Activated CD8-positive, alpha-beta T cell treated with anti-CD3 and anti-CD28 coated beads for 36 hours (primary cell): ENCODE measurements at regions not wholly inside any gene's neighbourhood (a gene's known extent, or its start where the extent isn't known, plus 50 kb on each side); places are given as distances from the start of the nearest gene placed in this dataset.

Source experiments
- ATAC-seq: fragments of 200-7000 bp; cut with Tn5 transposase; one replicate; pipeline ENCODE4 v1.10.0; 2021; ENCODE audit warnings: mild to moderate bottlenecking, moderate library complexity
- CTCF ChIA-PET: fragments of 350-600 bp; sonication (Branson Sonifier 250); formaldehyde crosslinking; loops from one replicate; lab custom pipeline; 2021; ENCODE audit warnings: antibody characterized with exemption; lab: Charles Lee
- POLR2A ChIA-PET: fragments of 350-600 bp; sonication (Branson Sonifier 250); formaldehyde crosslinking; loops from one replicate; lab custom pipeline; 2021; ENCODE audit warnings: antibody characterized with exemption; lab: Charles Lee
- DNase-seq: peaks from one replicate; pipeline ENCODE4 v3.0.0-alpha.2; 2020
- H3K27ac Mint-ChIP-seq: one replicate; pipeline ENCODE4 v1.8.0; 2021; ENCODE audit warnings: mild to moderate bottlenecking, mixed read lengths
- H3K27me3 Mint-ChIP-seq: one replicate; pipeline ENCODE4 v1.8.0; 2021; ENCODE audit warnings: mixed read lengths
- H3K36me3 Mint-ChIP-seq: one replicate; pipeline ENCODE4 v1.8.0; 2021; ENCODE audit warnings: low read depth, mixed read lengths
- H3K4me1 Mint-ChIP-seq: one replicate; pipeline ENCODE4 v1.8.0; 2021; ENCODE audit warnings: low read depth, mixed read lengths
- H3K4me3 Mint-ChIP-seq: one replicate; pipeline ENCODE4 v1.8.0; 2021; ENCODE audit warnings: mild to moderate bottlenecking, moderate library complexity, mixed read lengths
- H3K9me3 Mint-ChIP-seq: one replicate; pipeline ENCODE4 v1.8.0; 2021; ENCODE audit warnings: mixed read lengths
- intact Hi-C: fragments of 100-400 bp; cut with micrococcal nuclease; formaldehyde crosslinking; loops from one replicate; pipeline ENCODE4 v1.10.0; 2022
- TF ChIP-seq, protein P1 (sequence below): fragments of 200-600 bp; IDR thresholded peaks from one replicate; pipeline ENCODE4 v1.8.0; 2022; ENCODE audit warnings: antibody characterized with exemption, mild to moderate bottlenecking

DNA sequence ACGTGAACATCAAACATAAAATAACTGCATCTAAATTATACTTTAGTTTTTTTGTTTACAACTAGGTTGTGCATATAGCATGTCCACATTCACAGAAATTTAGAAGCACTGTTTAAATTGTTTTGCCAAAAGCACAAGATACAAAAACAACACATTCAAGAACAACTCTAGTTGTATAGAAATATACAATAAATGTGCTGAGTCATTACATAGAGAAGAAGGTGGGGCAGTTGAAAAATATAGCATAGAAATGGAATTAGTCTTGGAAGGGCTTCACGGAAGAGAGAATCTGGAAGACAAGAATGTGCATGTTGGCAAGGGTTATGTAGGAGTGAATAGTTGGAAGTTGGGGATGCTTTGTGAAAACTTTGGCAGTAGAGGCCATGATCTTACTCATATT lies 239.0 kb upstream of the GLRA2 start:
- Mint-ChIP-seq H3K27me3 (no peaks in the 10 kb centered on the region), H3K36me3 (no peaks in the 10 kb centered on the region), H3K9me3 (peaks cover 3% of the 10 kb centered on the region), H3K4me1 (no peaks in the 10 kb centered on the region), H3K4me3 (no peak overlapping the region), H3K27ac (no peak overlapping the region)
- ChIA-PET CTCF (no interaction called here), POLR2A (no interaction called here)
- ATAC-seq (no peak), DNase-seq (no peak)
- TF ChIP-seq, protein P1, sequence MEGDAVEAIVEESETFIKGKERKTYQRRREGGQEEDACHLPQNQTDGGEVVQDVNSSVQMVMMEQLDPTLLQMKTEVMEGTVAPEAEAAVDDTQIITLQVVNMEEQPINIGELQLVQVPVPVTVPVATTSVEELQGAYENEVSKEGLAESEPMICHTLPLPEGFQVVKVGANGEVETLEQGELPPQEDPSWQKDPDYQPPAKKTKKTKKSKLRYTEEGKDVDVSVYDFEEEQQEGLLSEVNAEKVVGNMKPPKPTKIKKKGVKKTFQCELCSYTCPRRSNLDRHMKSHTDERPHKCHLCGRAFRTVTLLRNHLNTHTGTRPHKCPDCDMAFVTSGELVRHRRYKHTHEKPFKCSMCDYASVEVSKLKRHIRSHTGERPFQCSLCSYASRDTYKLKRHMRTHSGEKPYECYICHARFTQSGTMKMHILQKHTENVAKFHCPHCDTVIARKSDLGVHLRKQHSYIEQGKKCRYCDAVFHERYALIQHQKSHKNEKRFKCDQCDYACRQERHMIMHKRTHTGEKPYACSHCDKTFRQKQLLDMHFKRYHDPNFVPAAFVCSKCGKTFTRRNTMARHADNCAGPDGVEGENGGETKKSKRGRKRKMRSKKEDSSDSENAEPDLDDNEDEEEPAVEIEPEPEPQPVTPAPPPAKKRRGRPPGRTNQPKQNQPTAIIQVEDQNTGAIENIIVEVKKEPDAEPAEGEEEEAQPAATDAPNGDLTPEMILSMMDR, result no peak
- intact Hi-C loops, result no loop called here

DNA sequence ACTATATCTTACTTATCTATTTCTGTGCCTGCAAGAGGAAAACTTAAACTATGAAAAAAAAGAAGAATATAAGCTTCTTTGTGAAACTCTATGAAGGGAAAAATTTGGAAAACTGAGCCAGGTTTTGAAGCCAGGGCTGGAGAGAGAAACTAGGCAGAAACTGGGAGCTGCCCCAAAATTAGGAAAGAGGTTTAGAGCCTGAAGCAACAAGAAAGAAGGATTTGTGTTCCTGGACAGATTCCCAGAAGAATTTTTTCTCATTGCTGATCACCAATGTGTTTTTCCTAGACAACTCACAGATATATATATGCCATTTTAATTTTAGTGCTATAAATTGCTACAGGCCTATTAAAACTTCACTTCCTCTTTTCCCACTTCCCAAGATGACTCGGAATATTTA lies 245.0 kb upstream of the GEMIN8 start:
- CTCF ChIA-PET, result no interaction called here
- no peak for ATAC-seq
- POLR2A ChIA-PET, result no interaction called here
- intact Hi-C loops, result no loop called here
- no peak overlapping the region for H3K27ac Mint-ChIP-seq
- no peak for DNase-seq
- H3K4me3 Mint-ChIP-seq, result no peak overlapping the region
- H3K27me3 Mint-ChIP-seq, result no peaks in the 10 kb centered on the region
- no peaks in the 10 kb centered on the region for H3K36me3 Mint-ChIP-seq
- H3K4me1 Mint-ChIP-seq, result no peaks in the 10 kb centered on the region
- H3K9me3 Mint-ChIP-seq, result no peaks in the 10 kb centered on the region
- TF ChIP-seq, protein P1, result no peak

DNA sequence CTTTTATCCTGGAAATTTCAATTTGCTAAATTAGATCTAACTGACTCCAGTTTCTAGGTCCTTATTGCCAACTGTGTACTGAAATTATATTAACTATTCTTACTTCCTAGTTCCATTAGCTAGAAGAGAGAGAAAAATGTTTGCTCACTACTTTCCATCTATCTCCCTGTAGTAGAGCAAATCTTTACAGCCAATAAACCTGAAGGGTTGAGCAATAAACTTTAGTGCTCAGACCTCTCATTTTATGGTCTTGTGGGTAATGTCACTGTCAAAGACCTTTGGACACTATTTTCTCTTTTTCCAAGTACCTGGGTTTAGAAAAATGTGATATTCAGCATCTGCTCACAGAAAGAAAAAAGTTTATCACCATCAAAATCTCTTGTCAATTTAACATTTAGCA lies 237.5 kb upstream of the GEMIN8 start:
- POLR2A ChIA-PET, result no interaction called here
- intact Hi-C loops, result no loop called here

DNA sequence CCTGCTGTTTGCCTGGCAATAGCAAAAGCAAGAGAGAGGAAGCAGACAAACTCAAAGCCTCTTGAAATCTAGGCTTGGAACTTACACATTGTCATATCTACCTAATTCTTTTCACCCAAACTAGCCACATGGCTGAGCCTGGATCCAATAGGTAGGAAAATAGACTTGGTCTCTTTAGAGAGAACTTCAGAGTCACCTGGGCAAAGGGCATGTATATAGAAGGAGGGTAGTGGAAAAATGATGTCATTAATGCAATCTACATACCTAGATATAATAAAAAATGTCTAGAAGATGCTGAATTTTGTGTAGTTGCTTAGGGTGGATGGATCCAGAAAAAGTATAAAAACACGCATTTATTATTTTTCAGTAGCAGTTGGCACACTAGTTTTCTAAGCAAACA lies 237.0 kb upstream of the GEMIN8 start:
- no peaks in the 10 kb centered on the region for H3K36me3 Mint-ChIP-seq
- no peak for DNase-seq
- H3K9me3 Mint-ChIP-seq, result no peaks in the 10 kb centered on the region
- no peak overlapping the region for H3K27ac Mint-ChIP-seq
- POLR2A ChIA-PET, result no interaction called here
- no peaks in the 10 kb centered on the region for H3K27me3 Mint-ChIP-seq
- no peak for ATAC-seq
- no peaks in the 10 kb centered on the region for H3K4me1 Mint-ChIP-seq
- TF ChIP-seq, protein P1, result no peak
- H3K4me3 Mint-ChIP-seq, result no peak overlapping the region
- intact Hi-C loops, result no loop called here
- CTCF ChIA-PET, result no interaction called here

More for the DNA sequence above, 237.5 kb upstream of the GEMIN8 start:
- DNase-seq (no peak), ATAC-seq (no peak)
- Mint-ChIP-seq H3K4me3 (no peak overlapping the region), H3K27ac (no peak overlapping the region), H3K9me3 (no peaks in the 10 kb centered on the region), H3K27me3 (no peaks in the 10 kb centered on the region), H3K36me3 (no peaks in the 10 kb centered on the region), H3K4me1 (no peaks in the 10 kb centered on the region)
- TF ChIP-seq, protein P1, result no peak
- CTCF ChIA-PET, result no interaction called here

DNA sequence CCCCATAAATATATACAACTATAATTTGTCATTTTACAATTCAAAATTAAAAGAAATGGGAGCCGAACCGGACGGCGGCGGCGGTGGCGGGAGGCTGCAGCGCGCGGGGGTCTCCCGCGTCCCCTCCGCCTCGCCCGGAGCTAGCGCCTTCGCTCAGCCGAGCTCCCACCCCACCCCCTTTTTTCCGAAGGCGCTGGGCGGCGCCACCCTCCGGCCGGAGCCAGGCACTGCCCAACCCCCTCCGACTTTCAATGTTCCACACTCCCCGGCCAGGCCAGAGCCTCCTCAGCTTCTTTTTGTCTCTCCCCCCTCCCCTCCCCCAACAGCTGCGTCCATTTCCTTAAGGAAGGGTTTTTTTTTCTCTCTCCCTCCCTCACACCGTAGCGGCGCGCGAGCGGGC lies 214.1 kb upstream of the GEMIN8 start:
- ATAC-seq (no peak), DNase-seq (no peak)
- Mint-ChIP-seq H3K27me3 (no peaks in the 10 kb centered on the region), H3K4me3 (no peak overlapping the region), H3K9me3 (no peaks in the 10 kb centered on the region), H3K4me1 (no peaks in the 10 kb centered on the region), H3K27ac (no peak overlapping the region), H3K36me3 (no peaks in the 10 kb centered on the region)
- ChIA-PET CTCF (no interaction called here), POLR2A (no interaction called here)
- TF ChIP-seq, protein P1, result no peak
- intact Hi-C loops, result no loop called here
